HG02884 (cell line): ENCODE measurements at regions not wholly inside any gene's neighbourhood (a gene's known extent, or its start where the extent isn't known, plus 50 kb on each side); places are given as distances from the start of the nearest gene placed in this dataset.

Experiments
- ATAC-seq: cut with Tn5 transposase; IDR thresholded peaks from one replicate; pipeline ENCODE4 v1.9.1; 2021; ENCODE audit warnings: mild to moderate bottlenecking, moderate library complexity; ENCODE audit not compliant: unreplicated experiment

GRCh38 chr6:91298543-91299145 lies 711.8 kb upstream of the MAP3K7 start:
- ATAC-seq, result no peak

GRCh38 chr6:91293395-91293794 lies 706.5 kb upstream of the MAP3K7 start:
- no peak for ATAC-seq

GRCh38 chr6:91291071-91291470 lies 704.2 kb upstream of the MAP3K7 start:
- no peak for ATAC-seq

DNA sequence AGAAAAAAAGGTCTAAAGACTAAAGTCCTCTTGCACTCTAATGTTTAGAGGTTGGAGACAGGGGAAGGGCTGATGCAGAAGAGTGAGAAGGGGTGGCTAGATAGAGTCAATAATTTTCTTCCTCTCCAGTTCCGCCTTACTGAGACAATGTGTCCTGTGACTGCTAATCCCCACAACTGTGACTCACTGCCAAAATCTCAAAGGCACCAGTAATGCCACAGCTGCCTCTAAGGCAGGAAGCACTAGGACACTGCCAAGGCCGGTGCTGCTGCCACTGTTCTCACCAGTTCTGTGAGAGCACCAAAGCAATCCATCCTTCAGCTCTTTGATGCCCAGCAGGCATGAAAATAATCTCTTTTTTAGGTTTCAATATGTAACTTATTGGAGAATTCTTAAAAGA lies 701.9 kb upstream of the MAP3K7 start:
- ATAC-seq, result no peak

DNA sequence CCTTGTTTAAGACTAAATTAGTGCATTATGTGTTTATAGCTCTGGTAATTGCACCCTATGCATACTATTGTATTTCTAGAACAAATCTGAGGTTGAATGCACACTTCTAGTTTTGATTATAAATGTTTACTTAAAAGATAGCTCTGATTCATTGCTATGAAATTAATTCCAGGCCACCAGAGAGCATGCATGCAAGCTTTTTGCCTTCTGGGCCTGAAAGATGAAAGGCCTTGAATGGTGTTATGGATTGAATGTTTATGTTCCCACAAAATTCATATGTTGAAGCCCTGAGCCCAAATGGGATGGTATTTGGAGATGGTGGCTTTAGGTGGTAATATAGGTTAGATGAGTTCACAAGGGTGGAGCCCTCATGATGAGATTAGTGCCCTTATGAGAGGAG lies 695.0 kb upstream of the MAP3K7 start:
- ATAC-seq, result no peak

DNA sequence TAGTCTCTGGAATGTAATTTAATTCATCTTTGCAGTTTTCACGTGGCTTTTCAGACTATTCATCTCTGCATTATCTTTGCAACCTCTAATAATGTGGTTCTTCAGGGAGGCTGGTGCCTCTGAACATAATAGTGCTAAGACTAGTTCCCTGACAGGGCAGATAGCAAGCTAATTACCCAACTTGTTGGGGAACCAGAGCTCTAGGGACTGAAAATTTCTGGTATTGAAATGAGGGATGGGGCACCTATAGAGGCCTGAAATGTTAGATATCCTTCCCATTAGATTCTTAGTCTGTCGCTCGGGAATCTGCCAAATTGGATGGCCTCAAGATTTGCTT lies 693.6 kb upstream of the MAP3K7 start:
- ATAC-seq, result no peak

DNA sequence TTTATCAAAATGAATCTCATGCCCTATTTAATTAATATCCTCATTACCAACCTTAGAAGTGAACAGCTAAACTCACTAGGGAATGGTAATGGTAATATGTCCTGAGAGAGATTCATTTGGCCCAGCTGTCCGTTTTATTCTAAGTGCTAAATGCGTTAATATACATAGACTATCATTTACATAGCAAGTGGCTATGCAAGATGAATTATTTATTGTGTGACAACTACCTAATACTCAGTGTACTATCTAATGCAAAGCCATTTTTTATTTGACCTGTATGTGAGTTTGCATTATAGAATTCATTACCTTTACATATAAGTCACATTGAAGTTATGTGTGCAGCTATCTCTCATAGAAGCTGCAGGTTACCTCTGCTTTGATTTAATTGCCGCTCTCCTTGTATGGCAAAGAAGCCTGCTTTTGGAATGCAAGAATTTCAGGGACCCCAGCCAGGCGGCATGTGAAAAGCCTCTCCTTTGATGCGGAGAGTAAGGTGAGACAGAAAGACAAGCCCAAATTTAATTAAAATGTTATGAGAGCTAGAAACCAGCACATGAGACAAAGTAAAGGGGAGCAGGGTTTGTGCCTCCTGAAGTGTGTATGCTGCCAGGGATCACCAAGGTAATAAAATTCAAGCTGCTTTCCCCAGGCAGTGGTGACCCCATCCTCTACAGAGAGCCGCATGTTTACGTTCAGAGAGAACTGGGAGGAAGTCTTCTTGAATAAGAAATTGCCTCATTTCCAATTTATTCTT lies 693.0 kb upstream of the MAP3K7 start:
- ATAC-seq, result no peak

DNA sequence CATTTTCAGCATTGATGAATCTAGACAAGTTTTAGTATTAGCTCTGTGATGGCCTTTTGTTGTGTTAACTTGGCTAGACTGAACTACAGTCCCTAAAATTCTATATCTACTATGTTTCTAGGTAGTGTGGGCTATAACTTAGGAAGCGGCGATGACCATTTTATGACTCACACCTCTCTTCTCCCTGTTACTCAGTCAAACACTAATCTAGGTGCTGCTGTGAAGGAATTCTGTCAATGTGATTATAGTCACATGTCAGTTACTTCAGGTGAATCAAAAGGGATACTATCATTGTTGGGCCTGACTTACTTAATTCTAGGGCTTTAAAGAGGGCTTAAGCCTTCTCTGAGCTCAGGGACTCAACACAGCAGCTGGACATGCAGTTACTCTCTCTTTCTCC lies 691.5 kb upstream of the MAP3K7 start:
- ATAC-seq, result no peak

GRCh38 chr6:91276315-91276714 lies 689.4 kb upstream of the MAP3K7 start:
- peak; percentile 72 for ATAC-seq

- no peak for ATAC-seq
Measured at GRCh38 chr6:91273729-91274128, 686.9 kb upstream of the MAP3K7 start.

- no peak for ATAC-seq
Measured at GRCh38 chr6:91271807-91272206, 684.9 kb upstream of the MAP3K7 start.

GRCh38 chr6:91268941-91269340 lies 682.1 kb upstream of the MAP3K7 start:
- ATAC-seq, result no peak

DNA sequence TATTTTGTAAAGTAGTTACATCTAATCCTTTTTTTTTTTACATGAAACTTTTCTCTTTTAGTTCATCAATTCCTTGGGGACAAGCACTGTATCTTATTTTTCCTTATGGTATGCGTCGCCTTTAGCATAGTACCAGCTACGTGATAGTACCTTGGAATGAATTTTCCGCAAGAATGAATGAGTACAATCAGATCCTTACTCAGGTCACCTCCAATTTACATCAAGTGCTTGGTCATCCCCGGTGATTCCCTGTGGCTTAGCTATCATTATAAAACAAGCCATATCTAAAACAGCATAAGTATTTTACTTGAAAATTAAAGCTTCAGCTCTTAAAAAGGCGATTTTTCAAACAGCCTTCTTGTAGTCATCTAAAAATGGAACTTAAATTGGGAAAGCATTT lies 680.4 kb upstream of the MAP3K7 start:
- no peak for ATAC-seq

DNA sequence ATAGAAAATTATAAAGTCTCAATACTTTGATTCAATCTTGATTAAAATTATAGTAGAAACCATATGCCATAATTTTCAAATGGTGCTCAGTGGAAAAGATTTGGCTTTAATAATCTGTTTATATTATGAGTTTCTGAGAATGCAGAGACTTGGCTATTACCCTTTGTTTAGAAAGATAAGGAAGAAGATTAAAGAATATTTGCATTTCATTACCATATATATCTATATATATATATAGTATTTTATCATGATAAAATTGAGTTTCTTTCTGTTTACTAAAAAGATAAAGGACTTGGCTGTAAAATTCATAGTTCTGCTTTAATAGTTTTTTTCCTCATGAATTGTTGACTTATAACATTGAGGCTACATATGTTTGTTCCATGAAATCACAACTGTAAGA lies 679.3 kb upstream of the MAP3K7 start:
- ATAC-seq, result no peak

DNA sequence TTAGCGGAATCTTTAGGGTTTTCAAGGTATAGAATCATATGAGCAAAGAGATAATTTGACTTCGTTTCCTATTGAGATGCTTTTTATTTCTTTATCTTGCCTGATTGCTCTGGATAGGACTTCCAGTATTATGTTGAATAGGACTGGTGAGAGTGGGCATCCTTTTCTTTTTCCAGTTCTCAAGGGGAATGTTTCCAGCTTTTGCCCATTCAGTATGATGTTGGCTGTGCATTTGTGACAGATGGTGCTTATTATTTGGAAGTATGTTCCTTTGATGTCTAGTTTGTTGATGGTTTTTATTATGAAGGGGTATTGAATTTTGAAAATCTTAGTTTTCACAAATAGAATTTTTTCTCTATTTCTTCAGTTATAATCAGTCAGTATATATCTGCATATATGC lies 656.6 kb upstream of the MAP3K7 start:
- ATAC-seq, result no peak

DNA sequence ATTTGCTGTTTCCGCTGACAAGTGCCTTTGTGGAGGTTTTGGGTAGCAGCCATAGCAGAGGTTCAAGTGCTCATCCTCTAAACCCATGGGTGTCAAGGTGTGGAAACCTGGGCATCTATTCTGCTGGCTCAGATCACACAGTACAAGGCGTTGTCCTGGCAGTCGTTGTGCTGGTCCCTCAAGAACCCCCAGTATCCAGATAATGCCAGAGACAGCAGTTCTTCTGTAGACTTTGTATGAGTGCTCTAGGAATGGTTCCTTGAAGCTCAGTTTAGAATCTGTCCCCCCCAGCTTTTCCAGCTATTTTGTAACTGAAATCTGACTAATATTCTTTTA lies 655.7 kb upstream of the MAP3K7 start:
- no peak for ATAC-seq

GRCh38 chr6:91241946-91242613 lies 655.2 kb upstream of the MAP3K7 start:
- ATAC-seq, result no peak

GRCh38 chr6:91240878-91241603 lies 654.2 kb upstream of the MAP3K7 start:
- peak; percentile 74 for ATAC-seq

DNA sequence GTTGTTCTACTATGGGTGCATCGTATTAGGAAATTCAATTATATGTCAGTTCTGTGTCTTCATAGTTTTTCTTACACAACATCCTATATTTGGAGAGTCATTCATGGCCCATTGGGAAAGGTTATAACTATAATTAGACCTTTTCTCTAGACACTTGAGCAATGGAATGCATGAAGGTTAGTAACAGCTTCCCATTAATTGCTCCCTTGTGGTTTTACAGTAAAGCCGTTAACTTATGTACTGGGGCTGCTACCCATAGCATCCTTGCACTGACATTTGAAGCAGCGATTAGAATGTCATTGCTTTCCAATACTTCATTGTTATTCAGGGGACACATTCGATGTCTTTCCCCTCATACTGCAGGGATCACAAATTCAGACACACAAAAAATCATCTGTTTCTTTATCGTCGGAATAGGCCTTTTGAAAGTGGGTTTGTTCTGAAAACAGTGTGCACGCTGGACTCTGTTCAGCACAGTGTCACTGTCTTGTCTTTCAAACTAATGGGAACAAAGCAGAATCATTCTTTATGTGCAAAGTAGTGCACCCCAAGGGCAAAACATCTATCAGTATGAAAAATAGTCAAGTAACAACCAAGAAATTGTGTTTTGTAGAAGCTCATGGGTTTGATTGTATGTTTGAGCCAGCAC lies 634.3 kb upstream of the MAP3K7 start:
- no peak for ATAC-seq

DNA sequence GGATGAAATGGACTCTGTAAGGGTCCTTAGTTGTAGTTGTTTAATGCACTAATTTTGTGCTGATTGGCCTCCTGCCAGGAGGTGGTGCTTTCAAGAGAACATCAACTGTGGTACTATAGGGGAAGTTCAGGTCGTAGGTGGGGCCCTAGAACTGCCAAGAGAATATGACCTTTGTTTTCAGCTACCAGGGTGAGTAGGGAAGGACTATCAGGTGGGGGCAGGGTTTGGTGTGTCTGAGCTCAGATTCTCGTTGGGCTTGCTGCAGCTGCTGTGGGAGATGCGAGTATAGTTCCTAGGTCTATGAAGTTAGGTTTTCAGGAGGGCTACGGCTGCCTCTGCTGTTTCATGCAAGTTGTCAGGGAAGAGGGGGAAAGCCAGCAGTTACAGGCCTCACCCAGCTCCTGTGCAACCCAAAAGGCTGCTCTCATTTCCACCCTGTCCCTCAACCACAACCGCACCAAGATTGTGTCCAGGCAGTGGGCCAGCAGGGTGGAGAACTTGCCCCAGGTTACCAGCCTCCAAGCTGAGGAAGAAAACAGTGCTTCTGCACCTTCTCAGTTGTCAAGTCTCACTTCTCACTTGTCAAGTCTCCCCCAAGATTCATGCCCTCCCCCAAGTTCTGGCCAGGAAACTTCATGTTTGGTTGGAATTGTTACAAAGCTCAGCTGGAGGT lies 626.5 kb upstream of the MAP3K7 start:
- no peak for ATAC-seq
